NCI-H2196 (cell line): ENCODE measurements at regions not wholly inside any gene's neighbourhood (a gene's known extent, or its start where the extent isn't known, plus 50 kb on each side); places are given as distances from the start of the nearest gene placed in this dataset.
"Not testable (repeated sequence)": the region's sequence is repeated elsewhere in the genome, so short reads cannot be mapped to it uniquely, and the experiment has no call there.

Source experiments
- DNase-seq: peaks from one replicate; lab custom pipeline; 2025; ENCODE audit not compliant: unreplicated experiment; lab: John Stamatoyannopoulos, UW

GRCh38 chr1:143784239-143784882, 187.4 kb downstream of the FAM72C start:
- DNase-seq: not testable (repeated sequence)

DNA sequence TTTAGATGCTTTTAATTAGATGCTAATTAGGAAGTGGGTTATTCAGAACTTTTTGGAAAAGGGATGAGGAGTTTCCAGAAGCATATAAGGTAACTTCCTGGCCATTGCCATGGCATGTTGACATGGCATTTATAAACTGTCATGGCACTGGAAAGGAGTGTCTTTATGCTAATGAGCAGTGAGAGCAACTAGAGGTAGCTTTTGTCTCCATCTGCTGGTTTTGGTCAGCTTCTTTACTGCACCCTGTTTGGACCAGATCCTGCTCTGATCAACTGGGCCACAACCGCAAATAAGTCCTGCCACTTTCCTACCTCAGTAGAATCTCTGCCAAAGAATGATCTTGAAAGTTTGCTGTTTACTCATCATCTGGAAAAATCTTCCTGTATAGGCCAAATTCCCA, 193.6 kb downstream of the FAM72C start:
- DNase-seq: not testable (repeated sequence)

GRCh38 chr1:143764831-143765230, 207.0 kb downstream of the FAM72C start:
- DNase-seq: not testable (repeated sequence)

DNA sequence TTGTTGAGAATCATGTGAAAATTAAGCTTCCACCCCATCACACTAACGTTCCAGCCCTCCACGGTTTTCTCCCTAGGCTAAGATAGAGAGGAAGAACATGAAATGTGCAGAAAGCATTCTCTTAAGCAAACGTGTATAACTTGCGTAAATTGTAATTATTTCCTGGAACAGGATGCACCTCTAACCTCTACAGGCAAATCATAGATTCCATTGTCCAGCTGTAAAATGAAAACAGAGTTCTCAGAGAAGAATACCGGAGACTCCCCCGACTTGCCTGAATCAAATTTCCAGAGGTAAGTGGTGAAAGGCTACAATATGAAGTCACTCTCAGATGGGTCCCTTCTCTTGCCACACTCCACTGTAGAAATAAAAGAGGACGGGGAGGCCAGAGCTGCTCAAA, 211.4 kb downstream of the FAM72C start:
- DNase-seq: not testable (repeated sequence)

- not testable (repeated sequence) for DNase-seq
These were observed 215.8 kb downstream of the FAM72C start for GRCh38 chr1:143755961-143756360.

GRCh38 chr1:143748906-143749305, 222.9 kb downstream of the FAM72C start:
- no peak for DNase-seq

- DNase-seq: no peak
These were observed 235.2 kb downstream of the FAM72C start for GRCh38 chr1:143736562-143736961.

DNA sequence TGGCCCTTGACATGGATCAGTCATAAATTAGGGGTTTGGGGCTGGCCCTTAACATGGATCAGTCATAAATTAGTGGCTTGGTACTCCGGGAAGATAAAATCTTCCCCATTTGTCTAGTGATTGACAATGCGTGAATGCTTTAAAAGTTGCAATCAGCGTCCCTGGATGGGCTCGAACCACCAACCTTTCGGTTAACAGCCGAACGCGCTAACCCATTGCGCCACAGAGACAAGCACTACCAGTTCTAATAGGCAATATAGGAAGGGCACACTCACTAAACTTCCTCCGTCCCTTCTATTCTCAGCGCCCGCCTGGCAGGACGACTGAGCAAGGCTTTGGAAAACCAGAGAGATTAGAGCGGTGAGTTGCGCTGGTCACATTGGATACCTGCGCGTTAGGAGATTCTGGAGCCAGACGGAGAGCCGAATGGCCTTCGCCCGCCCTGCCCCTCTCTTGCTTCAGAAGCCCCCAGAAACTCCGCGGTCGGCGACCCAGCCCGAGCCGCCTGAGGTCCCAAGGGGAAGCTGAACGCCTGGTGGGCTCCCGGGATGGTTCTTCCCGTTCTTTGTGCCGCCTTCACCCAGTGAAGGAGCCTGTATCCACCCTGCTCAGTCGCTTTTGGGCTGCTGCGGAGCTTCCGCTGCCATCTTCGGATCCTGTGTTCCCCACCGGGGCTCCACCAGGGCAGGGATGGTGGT, 235.9 kb downstream of the FAM72C start:
- no peak for DNase-seq

- DNase-seq: not testable (repeated sequence)
These were observed 237.5 kb downstream of the FAM72C start for GRCh38 chr1:143734261-143734660.

GRCh38 chr1:143730890-143731289, 240.9 kb downstream of the FAM72C start:
- DNase-seq: not testable (repeated sequence)

- DNase-seq: not testable (repeated sequence)
These were observed 242.2 kb downstream of the FAM72C start for GRCh38 chr1:143729449-143730111.

GRCh38 chr1:143728802-143729448, 242.9 kb downstream of the FAM72C start:
- not testable (repeated sequence) for DNase-seq

DNA sequence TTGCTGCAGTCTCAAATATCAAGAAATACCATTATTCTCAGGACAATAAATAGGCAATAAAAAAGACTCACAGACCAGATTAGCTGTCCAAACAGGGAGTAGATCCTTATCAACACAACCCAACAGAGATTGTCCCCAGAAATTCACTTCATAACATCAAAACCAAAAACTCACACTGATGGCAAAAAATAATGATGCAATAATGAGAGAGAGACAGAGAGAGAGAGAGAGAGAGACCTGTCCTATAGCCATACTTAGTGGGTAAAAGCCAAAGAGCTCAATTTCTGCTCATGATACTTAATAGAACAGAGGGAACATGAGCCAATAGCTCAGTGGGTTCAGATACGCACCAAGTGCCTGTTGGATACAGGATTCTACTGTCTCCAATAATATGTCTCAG, 244.5 kb downstream of the FAM72C start:
- no peak for DNase-seq

DNA sequence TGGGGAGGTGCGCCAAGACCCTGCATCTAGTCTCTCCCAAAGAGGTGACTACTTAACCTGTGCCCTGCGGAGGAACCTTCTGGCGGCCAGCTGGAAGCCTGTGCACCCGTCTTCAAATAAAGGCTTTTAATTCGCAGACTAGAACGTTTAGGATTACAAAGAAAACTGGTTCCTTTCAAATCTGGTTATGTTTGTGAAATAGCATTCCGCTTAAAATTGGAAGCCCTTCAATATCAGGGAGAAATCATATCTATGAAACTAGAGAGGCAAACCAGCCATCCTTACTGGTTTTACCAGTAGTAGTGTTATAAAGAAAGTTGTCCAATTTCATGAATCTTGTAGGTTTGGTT, 250.8 kb downstream of the FAM72C start:
- no peak for DNase-seq

DNA sequence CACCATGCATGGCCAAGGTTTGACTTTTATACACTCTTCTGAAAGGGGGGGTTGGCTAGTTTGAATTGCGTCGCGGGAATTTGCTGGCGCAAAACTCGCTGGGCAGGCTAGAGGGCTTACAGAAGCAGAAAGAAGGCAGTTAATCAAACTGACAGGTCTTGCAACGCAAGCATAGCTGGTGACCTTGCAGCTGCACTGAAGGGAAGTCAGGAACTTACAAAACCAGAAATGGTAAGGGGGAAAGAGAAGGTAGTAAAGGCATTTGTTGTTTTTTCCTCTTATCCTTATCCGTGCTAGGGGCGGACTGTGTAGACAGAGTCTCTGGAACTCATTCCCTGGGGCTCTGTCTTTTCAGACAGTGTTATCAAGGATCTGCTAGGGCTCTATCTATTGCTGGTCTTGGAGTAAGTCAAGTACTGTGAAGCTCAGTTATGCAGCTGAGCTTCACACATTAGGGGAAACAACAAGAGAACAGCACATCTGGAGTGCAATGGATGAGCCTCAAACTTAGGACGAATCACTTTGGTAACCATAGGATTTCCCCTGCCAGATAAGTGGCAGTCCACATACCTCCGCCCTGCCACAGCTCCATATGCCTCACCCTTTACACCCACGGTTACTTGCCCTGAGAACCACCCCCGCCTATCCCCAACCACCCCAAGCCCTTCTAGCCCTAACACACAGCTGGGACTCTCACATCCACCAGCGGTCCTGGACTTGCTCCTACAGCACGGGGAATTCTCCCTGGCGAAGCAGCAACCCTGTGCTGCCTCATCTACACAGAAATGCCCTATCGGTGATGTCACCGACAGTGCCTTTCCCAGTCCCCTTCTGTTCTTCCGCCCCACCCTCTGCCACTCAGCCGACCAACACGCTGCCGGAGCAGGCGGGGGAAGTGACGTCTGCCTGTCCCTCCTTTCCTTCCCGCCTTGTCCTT, 251.4 kb downstream of the FAM72C start:
- DNase-seq: no peak

- DNase-seq: no peak
These were observed 253.3 kb downstream of the FAM72C start for GRCh38 chr1:143718524-143718923.

DNA sequence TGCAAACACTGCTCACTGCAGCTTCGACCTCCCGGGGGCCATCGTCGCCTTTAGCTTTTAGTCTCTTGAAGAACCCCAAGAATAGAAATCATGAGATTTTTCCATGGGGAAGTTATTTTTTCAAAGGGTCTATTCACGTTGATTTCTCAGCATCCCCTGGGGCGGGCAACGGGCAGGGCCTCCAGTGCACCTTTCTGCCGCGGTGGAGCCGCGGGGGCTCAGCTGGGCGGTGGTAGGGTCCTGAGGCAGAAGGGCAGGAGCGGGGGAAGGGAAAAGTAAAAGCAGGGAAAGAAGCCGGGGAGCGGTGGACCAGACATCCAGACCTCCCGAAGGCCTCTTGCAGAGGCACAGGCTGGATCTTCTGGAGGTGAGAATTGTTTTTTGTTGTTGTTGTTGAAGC, 253.8 kb downstream of the FAM72C start:
- DNase-seq: no peak

GRCh38 chr1:143717434-143717833, 254.4 kb downstream of the FAM72C start:
- DNase-seq: no peak

DNA sequence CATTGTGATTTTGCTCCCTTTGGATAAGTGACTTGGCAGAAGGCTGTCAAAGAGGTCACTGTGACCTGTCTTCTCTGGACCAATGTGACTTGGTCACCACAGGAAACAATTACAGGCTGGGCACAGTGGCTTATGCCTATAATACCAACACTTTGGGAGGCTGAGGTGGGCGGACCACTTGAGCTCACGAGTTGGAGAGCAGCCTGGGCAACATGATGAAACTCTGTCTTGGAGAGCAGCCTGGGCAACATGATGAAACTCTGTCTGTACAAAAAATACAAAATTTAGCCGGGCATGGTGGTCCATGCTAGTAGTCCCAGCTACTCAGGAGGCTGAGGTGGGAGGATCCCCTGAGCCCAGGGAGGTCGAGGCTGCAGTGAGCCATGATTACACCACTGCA, 256.9 kb downstream of the FAM72C start:
- DNase-seq: not testable (repeated sequence)

- not testable (repeated sequence) for DNase-seq
These were observed 262.1 kb downstream of the FAM72C start for GRCh38 chr1:143709606-143710259.
